ENCODE measurements at regions not wholly inside any gene's neighbourhood (a gene's known extent, or its start where the extent isn't known, plus 50 kb on each side); places are given as distances from the start of the nearest gene placed in this dataset.

DNA sequence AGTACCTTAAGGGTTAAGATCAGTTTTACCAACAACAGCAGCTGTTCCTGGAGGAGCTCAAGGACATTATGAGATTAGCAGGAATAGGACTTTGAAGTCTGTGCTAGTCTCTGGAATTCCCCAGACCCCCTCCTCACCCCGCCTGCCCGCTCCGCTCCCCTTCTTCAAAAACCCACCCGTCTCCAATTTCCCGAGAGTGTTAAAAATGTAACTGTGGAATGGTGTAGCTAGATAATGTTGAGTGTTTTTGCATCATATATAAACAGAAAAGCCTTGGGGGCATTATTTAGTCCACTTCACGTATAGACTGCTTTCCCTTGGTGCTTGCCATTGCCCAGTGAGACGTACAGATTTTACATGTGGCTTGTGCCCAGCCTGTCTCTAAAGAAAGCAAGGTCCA, 65.0 kb upstream of the SEMA6D start:
- no peak for TF ChIP-seq GATA3 (IDR thresholded peaks at IDR 0.05; ENCODE audit: low read depth, low read length)
- TF ChIP-seq GATA2 (IDR thresholded peaks at IDR 0.05; ENCODE audit: low read depth, low read length): no peak
